ENCODE measurements at regions not wholly inside any gene's neighbourhood (a gene's known extent, or its start where the extent isn't known, plus 50 kb on each side); places are given as distances from the start of the nearest gene placed in this dataset.

GRCh38 chr11:33970984-33971466 lies 79.1 kb upstream of the LMO2 start (continued):
- TF ChIP-seq CTCF (IDR thresholded peaks at IDR 0.05 in 2 of 3, conservative IDR thresholded peaks at IDR 0.05 in 1 of 3; ENCODE audit: insufficient read depth in 2 of 3, low read depth in 1 of 3, low read length in 3 of 3) (peak; percentile 88 to 96 (median 88)), NFIC (IDR thresholded peaks at IDR 0.05) (no peak), NR4A1 (CRISPR knock-in tag; IDR thresholded peaks at IDR 0.05) (no peak), NR4A1 (tag; IDR thresholded peaks at IDR 0.05) (no peak), ZBTB40 (IDR thresholded peaks at IDR 0.05) (no peak), ZBTB40 (CRISPR knock-in tag; IDR thresholded peaks at IDR 0.05) (no peak), FOXM1 (IDR thresholded peaks at IDR 0.05; ENCODE audit: low read depth) (no peak), FOXM1 (CRISPR knock-in tag; IDR thresholded peaks at IDR 0.05; ENCODE audit: low read depth) (no peak), CREBBP (IDR thresholded peaks at IDR 0.05; ENCODE audit: low read depth, low read length) (no peak), TBL1XR1 (IDR thresholded peaks at IDR 0.05; ENCODE audit: low read length in 2 of 2) (no peak), NUFIP1 (IDR thresholded peaks at IDR 0.05; ENCODE audit: partially characterized antibody) (no peak), FOXK2 (conservative IDR thresholded peaks at IDR 0.05 in 1 of 2, IDR thresholded peaks at IDR 0.05 in 1 of 2; ENCODE audit: low read depth in 2 of 2) (no peak)
- TF ChIP-seq, protein P1, sequence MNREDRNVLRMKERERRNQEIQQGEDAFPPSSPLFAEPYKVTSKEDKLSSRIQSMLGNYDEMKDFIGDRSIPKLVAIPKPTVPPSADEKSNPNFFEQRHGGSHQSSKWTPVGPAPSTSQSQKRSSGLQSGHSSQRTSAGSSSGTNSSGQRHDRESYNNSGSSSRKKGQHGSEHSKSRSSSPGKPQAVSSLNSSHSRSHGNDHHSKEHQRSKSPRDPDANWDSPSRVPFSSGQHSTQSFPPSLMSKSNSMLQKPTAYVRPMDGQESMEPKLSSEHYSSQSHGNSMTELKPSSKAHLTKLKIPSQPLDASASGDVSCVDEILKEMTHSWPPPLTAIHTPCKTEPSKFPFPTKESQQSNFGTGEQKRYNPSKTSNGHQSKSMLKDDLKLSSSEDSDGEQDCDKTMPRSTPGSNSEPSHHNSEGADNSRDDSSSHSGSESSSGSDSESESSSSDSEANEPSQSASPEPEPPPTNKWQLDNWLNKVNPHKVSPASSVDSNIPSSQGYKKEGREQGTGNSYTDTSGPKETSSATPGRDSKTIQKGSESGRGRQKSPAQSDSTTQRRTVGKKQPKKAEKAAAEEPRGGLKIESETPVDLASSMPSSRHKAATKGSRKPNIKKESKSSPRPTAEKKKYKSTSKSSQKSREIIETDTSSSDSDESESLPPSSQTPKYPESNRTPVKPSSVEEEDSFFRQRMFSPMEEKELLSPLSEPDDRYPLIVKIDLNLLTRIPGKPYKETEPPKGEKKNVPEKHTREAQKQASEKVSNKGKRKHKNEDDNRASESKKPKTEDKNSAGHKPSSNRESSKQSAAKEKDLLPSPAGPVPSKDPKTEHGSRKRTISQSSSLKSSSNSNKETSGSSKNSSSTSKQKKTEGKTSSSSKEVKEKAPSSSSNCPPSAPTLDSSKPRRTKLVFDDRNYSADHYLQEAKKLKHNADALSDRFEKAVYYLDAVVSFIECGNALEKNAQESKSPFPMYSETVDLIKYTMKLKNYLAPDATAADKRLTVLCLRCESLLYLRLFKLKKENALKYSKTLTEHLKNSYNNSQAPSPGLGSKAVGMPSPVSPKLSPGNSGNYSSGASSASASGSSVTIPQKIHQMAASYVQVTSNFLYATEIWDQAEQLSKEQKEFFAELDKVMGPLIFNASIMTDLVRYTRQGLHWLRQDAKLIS (CRISPR knock-in tag; IDR thresholded peaks at IDR 0.05), result no peak
- TF ChIP-seq, protein P2, sequence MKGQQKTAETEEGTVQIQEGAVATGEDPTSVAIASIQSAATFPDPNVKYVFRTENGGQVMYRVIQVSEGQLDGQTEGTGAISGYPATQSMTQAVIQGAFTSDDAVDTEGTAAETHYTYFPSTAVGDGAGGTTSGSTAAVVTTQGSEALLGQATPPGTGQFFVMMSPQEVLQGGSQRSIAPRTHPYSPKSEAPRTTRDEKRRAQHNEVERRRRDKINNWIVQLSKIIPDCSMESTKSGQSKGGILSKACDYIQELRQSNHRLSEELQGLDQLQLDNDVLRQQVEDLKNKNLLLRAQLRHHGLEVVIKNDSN (CRISPR knock-in tag; IDR thresholded peaks at IDR 0.05), result no peak

Data from K562 (cell line).